ENCODE measurements at regions not wholly inside any gene's neighbourhood (a gene's known extent, or its start where the extent isn't known, plus 50 kb on each side); places are given as distances from the start of the nearest gene placed in this dataset.

DNA sequence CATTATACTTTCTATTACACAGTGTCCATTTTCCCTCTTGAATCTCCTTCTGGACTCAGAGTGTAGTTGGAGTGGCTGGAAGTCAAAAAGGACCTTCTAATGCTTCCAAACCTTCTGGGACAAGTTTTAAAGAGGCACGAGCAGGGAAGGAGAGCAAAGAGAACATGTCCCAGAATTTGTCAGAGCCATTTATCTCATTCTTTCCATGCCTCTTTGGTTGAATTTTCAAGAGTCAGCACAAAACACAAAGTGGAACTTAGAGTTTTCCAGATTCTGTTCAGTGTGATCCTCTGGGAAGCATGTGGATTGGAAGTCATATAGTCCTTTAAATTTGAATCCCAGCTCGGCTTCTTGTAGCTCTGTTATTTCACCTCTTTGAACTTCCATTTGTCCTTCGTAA, 138.2 kb upstream of the PWP1 start (continued):
- TF ChIP-seq, protein P1, sequence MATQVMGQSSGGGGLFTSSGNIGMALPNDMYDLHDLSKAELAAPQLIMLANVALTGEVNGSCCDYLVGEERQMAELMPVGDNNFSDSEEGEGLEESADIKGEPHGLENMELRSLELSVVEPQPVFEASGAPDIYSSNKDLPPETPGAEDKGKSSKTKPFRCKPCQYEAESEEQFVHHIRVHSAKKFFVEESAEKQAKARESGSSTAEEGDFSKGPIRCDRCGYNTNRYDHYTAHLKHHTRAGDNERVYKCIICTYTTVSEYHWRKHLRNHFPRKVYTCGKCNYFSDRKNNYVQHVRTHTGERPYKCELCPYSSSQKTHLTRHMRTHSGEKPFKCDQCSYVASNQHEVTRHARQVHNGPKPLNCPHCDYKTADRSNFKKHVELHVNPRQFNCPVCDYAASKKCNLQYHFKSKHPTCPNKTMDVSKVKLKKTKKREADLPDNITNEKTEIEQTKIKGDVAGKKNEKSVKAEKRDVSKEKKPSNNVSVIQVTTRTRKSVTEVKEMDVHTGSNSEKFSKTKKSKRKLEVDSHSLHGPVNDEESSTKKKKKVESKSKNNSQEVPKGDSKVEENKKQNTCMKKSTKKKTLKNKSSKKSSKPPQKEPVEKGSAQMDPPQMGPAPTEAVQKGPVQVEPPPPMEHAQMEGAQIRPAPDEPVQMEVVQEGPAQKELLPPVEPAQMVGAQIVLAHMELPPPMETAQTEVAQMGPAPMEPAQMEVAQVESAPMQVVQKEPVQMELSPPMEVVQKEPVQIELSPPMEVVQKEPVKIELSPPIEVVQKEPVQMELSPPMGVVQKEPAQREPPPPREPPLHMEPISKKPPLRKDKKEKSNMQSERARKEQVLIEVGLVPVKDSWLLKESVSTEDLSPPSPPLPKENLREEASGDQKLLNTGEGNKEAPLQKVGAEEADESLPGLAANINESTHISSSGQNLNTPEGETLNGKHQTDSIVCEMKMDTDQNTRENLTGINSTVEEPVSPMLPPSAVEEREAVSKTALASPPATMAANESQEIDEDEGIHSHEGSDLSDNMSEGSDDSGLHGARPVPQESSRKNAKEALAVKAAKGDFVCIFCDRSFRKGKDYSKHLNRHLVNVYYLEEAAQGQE (IDR thresholded peaks at IDR 0.05; ENCODE audit: unreplicated experiment) = no peak
- TF ChIP-seq, protein P2, sequence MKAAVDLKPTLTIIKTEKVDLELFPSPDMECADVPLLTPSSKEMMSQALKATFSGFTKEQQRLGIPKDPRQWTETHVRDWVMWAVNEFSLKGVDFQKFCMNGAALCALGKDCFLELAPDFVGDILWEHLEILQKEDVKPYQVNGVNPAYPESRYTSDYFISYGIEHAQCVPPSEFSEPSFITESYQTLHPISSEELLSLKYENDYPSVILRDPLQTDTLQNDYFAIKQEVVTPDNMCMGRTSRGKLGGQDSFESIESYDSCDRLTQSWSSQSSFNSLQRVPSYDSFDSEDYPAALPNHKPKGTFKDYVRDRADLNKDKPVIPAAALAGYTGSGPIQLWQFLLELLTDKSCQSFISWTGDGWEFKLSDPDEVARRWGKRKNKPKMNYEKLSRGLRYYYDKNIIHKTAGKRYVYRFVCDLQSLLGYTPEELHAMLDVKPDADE (IDR thresholded peaks at IDR 0.05) = no peak
- TF ChIP-seq POLR2AphosphoS5 (IDR thresholded peaks at IDR 0.05; ENCODE audit: low read depth) (no peak), EZH2phosphoT487 (IDR thresholded peaks at IDR 0.05; ENCODE audit: unreplicated experiment) (no peak), ZNF331 (CRISPR knock-in tag; IDR thresholded peaks at IDR 0.05; ENCODE audit: low read depth) (no peak), STAT1 (IDR thresholded peaks at IDR 0.05; ENCODE audit: unreplicated experiment) (no peak), EZH2 (IDR thresholded peaks at IDR 0.05; ENCODE audit: low read depth, unreplicated experiment) (no peak)
- TF ChIP-seq, protein P3, sequence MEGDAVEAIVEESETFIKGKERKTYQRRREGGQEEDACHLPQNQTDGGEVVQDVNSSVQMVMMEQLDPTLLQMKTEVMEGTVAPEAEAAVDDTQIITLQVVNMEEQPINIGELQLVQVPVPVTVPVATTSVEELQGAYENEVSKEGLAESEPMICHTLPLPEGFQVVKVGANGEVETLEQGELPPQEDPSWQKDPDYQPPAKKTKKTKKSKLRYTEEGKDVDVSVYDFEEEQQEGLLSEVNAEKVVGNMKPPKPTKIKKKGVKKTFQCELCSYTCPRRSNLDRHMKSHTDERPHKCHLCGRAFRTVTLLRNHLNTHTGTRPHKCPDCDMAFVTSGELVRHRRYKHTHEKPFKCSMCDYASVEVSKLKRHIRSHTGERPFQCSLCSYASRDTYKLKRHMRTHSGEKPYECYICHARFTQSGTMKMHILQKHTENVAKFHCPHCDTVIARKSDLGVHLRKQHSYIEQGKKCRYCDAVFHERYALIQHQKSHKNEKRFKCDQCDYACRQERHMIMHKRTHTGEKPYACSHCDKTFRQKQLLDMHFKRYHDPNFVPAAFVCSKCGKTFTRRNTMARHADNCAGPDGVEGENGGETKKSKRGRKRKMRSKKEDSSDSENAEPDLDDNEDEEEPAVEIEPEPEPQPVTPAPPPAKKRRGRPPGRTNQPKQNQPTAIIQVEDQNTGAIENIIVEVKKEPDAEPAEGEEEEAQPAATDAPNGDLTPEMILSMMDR (conservative IDR thresholded peaks at IDR 0.05; ENCODE audit: low read depth in 2 of 2) = no peak

DNA sequence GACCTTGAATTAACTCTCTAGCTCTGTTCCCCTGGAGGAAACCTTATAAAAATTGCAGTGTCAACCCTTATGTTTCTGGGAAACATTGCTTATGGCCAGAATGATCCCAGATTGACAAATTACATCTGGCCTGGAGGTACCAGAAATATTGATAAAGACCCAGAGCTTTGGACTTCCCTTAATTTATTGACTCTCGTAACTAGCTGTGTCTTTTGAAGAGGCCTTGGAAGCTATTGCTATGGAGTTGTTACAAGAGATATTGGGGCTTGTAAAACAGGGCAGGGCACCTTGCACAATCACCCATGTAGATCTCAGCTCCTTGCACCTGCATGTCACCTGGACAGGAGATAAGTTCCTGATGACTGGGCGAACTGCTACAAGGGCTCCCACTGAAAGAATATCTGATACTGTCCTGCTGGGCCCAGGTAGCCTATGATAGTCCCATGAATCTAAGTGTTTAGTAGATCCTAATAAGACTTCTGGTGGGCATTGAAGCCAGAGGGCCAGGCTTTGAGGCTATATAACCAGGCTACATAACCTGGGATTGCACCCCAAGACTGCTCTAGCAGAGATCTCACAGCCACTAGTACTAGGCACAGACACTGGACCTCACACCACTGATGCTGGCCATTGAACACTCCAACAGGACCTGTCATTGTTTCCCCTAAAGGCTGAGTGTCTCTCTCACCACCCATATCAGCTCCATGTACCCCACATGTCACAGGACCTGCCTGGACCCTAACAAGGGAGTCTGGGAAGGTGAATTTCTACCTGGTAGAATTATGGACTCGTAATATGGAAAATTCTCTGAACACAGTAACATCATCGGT, 135.7 kb upstream of the PWP1 start:
- Histone ChIP-seq H3K27me3 (ENCODE audit: insufficient read depth) (no peaks in the 10 kb centered on the region), H3K36me3 (ENCODE audit: insufficient read depth) (no peaks in the 10 kb centered on the region), H3K27ac (ENCODE audit: low read depth) (no peak overlapping the region), H3K4me2 (no peak overlapping the region), H3K79me2 (replicated peaks; ENCODE audit: insufficient read depth) (no peaks in the 10 kb centered on the region), H2AFZ (no peak overlapping the region), H3K4me3 (no peak overlapping the region), H3K4me1 (ENCODE audit: insufficient read depth) (no peaks in the 10 kb centered on the region), H4K20me1 (replicated peaks; ENCODE audit: insufficient read depth) (no peaks in the 10 kb centered on the region), H3K9me2 (ENCODE audit: insufficient read depth) (no peaks in the 10 kb centered on the region), H3F3A (replicated peaks; ENCODE audit: low read depth) (no peaks in the 10 kb centered on the region)
- DNase-seq (ENCODE audit: low spot score) = no peak
- no peaks in the 10 kb centered on the region for H3K4me1 Mint-ChIP-seq
- no peak for ATAC-seq
- peaks cover 2% of the 10 kb centered on the region for H3K27me3 Mint-ChIP-seq (ENCODE audit: insufficient read depth, low read depth, poor library complexity)
- no peak overlapping the region for H3K27ac Mint-ChIP-seq
- H3K9me3 Mint-ChIP-seq = no peaks in the 10 kb centered on the region
- no peak overlapping the region for H3K4me3 Mint-ChIP-seq
- H3K36me3 Mint-ChIP-seq (ENCODE audit: low read depth) = no peaks in the 10 kb centered on the region
- TF ChIP-seq, protein P3 (conservative IDR thresholded peaks at IDR 0.05; ENCODE audit: low read depth in 2 of 2) = no peak
- no peak for TF ChIP-seq CREB1 (CRISPR knock-in tag; IDR thresholded peaks at IDR 0.05; ENCODE audit: low read depth)
- TF ChIP-seq JUNB (IDR thresholded peaks at IDR 0.05; ENCODE audit: unreplicated experiment) = no peak
- TF ChIP-seq, protein P1 (IDR thresholded peaks at IDR 0.05; ENCODE audit: unreplicated experiment) = no peak
- TF ChIP-seq ZNF114 (CRISPR knock-in tag; IDR thresholded peaks at IDR 0.05) = no peak
- TF ChIP-seq EZH2phosphoT487 (IDR thresholded peaks at IDR 0.05; ENCODE audit: unreplicated experiment) = no peak

Measured in GM23338 (cell line).